Keratinocyte (primary cell): ENCODE measurements at regions not wholly inside any gene's neighbourhood (a gene's known extent, or its start where the extent isn't known, plus 50 kb on each side); places are given as distances from the start of the nearest gene placed in this dataset.

ENCODE experiments used
- DNase-seq: peaks from one replicate; pipeline ENCODE4 v3.0.0-alpha.2; 2011; ENCODE audit warnings: low read depth, missing footprints, low spot score
- FAIRE-seq: peaks from 2 replicates; lab custom pipeline; 2011; peaks lifted over from hg19 to GRCh38; lab: Jason Lieb, UNC
- H2AFZ ChIP-seq: 2 replicates; pipeline ENCODE4 v1.6.0; 2012; ENCODE audit warnings: low read length, control low read depth, inconsistent platforms; ENCODE audit not compliant: control insufficient read depth
- H3K27ac ChIP-seq: 2 replicates; pipeline ENCODE4 v1.5.1; 2011; ENCODE audit warnings: low read length; ENCODE audit not compliant: control insufficient read depth, insufficient read depth
- H3K27me3 ChIP-seq: 3 replicates; pipeline ENCODE4 v1.6.0; 2011; ENCODE audit warnings: low read length; ENCODE audit not compliant: control insufficient read depth, insufficient read depth; ENCODE audit errors: extremely low read depth
- H3K36me3 ChIP-seq, 2 experiments: 2 replicates in 1 of 2; 3 replicates in 1 of 2; pipeline ENCODE4 v1.5.1; 2011; ENCODE audit warnings: low read length in 2 of 2, mild to moderate bottlenecking in 1 of 2; ENCODE audit not compliant: control insufficient read depth in 2 of 2, insufficient read depth in 2 of 2; ENCODE audit errors: extremely low read depth in 1 of 2
- H3K4me1 ChIP-seq: 3 replicates; pipeline ENCODE4 v1.5.1; 2011; ENCODE audit warnings: low read length; ENCODE audit not compliant: control insufficient read depth, insufficient read depth; ENCODE audit errors: extremely low read depth
- H3K4me2 ChIP-seq: 3 replicates; pipeline ENCODE4 v1.6.0; 2011; ENCODE audit warnings: low read depth, low read length; ENCODE audit not compliant: control insufficient read depth, insufficient read depth; ENCODE audit errors: extremely low read depth
- H3K4me3 ChIP-seq, 3 experiments: fragments of 200-600 bp in 1 of 3; sonication (generic) in 1 of 3; 2 replicates in 2 of 3; 3 replicates in 1 of 3; pipeline ENCODE4 v1.5.1; 2011 to 2016; ENCODE audit warnings: low read length in 3 of 3, mild to moderate bottlenecking in 3 of 3, control low read depth in 2 of 3, inconsistent platforms in 1 of 3, low read depth in 1 of 3, mixed read lengths in 1 of 3, mixed run types in 1 of 3, moderate library complexity in 1 of 3; ENCODE audit not compliant: control insufficient read depth in 2 of 3, insufficient read depth in 2 of 3; ENCODE audit errors: extremely low read depth in 1 of 3
- H3K79me2 ChIP-seq: 2 replicates; pipeline ENCODE4 v1.6.0; 2012; ENCODE audit warnings: low read length; ENCODE audit not compliant: control insufficient read depth, insufficient read depth
- H3K9ac ChIP-seq: 3 replicates; pipeline ENCODE4 v1.6.0; 2011; ENCODE audit warnings: low read length; ENCODE audit not compliant: control insufficient read depth, insufficient read depth; ENCODE audit errors: extremely low read depth
- H3K9me1 ChIP-seq: 3 replicates; pipeline ENCODE4 v1.6.0; 2011; ENCODE audit warnings: low read length; ENCODE audit not compliant: control insufficient read depth, insufficient read depth; ENCODE audit errors: extremely low read depth
- H3K9me3 ChIP-seq: 2 replicates; pipeline ENCODE4 v1.5.1; 2012; ENCODE audit warnings: low read depth, low read length; ENCODE audit not compliant: control insufficient read depth
- H4K20me1 ChIP-seq: 3 replicates; pipeline ENCODE4 v1.6.0; 2011; ENCODE audit warnings: low read length; ENCODE audit not compliant: control insufficient read depth, insufficient read depth; ENCODE audit errors: extremely low read depth
- CTCF ChIP-seq, 3 experiments: IDR thresholded peaks in 1 of 3; conservative IDR thresholded peaks in 1 of 3; optimal IDR thresholded peaks in 1 of 3; 2 replicates in 2 of 3; 3 replicates in 1 of 3; pipeline versions ENCODE3 to v1.5.1; 2011; ENCODE audit warnings: low read length in 3 of 3, mild to moderate bottlenecking in 3 of 3, moderate library complexity in 2 of 3, control low read depth in 1 of 3, inconsistent platforms in 1 of 3; ENCODE audit not compliant: insufficient read depth in 2 of 3; ENCODE audit errors: extremely low read depth in 1 of 3
- EZH2 ChIP-seq: IDR thresholded peaks from one replicate; pipeline ENCODE4 v1.6.1; 2012; ENCODE audit warnings: inconsistent platforms, mild to moderate bottlenecking, low read length, moderate library complexity
- dilution Hi-C: fragments of 300-500 bp; cut with MboI; formaldehyde crosslinking; loops from one replicate; pipeline ENCODE4 v1.7.0; 2020; ENCODE audit warnings: low sequenced_read_pairs; ENCODE audit not compliant: extremely low pct_ligation_motif_present

GRCh38 chr12:41981758-41982157 lies 162.9 kb downstream of the GXYLT1 start:
- H2AFZ ChIP-seq = no peak overlapping the region
- H3K9me3 ChIP-seq = no peaks in the 10 kb centered on the region
- H3K36me3 ChIP-seq = no peaks in the 10 kb centered on the region
- no peaks in the 10 kb centered on the region for H3K27me3 ChIP-seq
- H3K27ac ChIP-seq = no peak overlapping the region
- H3K4me2 ChIP-seq = no peak overlapping the region
- FAIRE-seq (no peak), DNase-seq (no peak)
- dilution Hi-C loops = no loop called here
- H3K4me1 ChIP-seq = no peaks in the 10 kb centered on the region
- H3K4me3 ChIP-seq = no peak overlapping the region
- no peaks in the 10 kb centered on the region for H3K79me2 ChIP-seq
- H4K20me1 ChIP-seq = no peaks in the 10 kb centered on the region
- no peak overlapping the region for H3K9ac ChIP-seq
- H3K9me1 ChIP-seq = no peaks in the 10 kb centered on the region
- no peak for TF ChIP-seq EZH2
- TF ChIP-seq CTCF (optimal IDR thresholded peaks at IDR 0.05 in 1 of 3, IDR thresholded peaks at IDR 0.05 in 1 of 3, conservative IDR thresholded peaks at IDR 0.05 in 1 of 3; ENCODE audit: extremely low read depth in 1 of 3, insufficient read depth in 2 of 3, low read length in 3 of 3) = no peak

GRCh38 chr12:41981013-41981412 lies 163.7 kb downstream of the GXYLT1 start:
- Histone ChIP-seq H3K4me2 (no peak overlapping the region), H3K4me1 (no peaks in the 10 kb centered on the region), H2AFZ (no peak overlapping the region)

More at GRCh38 chr12:41981013-41981412, 163.7 kb downstream of the GXYLT1 start:
- no peak for DNase-seq
- no peak for FAIRE-seq
- Histone ChIP-seq H3K9ac (no peak overlapping the region), H3K4me3 (no peak overlapping the region), H3K79me2 (no peaks in the 10 kb centered on the region), H3K9me3 (no peaks in the 10 kb centered on the region), H3K9me1 (no peaks in the 10 kb centered on the region), H3K27me3 (no peaks in the 10 kb centered on the region), H3K36me3 (no peaks in the 10 kb centered on the region), H3K27ac (no peak overlapping the region), H4K20me1 (no peaks in the 10 kb centered on the region)
- dilution Hi-C loops = no loop called here
- TF ChIP-seq CTCF (optimal IDR thresholded peaks at IDR 0.05 in 1 of 3, IDR thresholded peaks at IDR 0.05 in 1 of 3, conservative IDR thresholded peaks at IDR 0.05 in 1 of 3; ENCODE audit: extremely low read depth in 1 of 3, insufficient read depth in 2 of 3, low read length in 3 of 3) (no peak), EZH2 (no peak)
